ENCODE measurements at regions not wholly inside any gene's neighbourhood (a gene's known extent, or its start where the extent isn't known, plus 50 kb on each side); places are given as distances from the start of the nearest gene placed in this dataset.

DNA sequence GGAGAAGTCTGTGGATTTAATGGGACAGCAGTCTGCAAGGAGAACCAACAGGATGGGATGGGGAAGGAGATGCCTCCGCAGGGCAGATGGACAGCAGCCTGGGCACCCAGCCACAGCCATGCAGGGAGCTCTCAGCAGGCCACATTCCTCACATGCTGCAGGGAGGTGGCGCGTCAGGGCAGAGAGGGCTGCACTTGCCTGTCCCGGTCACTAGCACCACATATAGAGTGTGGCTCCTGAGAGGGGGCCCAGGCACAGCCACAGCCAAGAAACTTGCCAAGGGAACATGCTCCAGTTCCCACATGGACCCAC is 86.8 kb upstream of the ZMIZ1 start:
- no TSS peak for BruUV-seq (replicated peaks)
- Histone ChIP-seq H3K4me3 (ENCODE audit: low read depth, low read length, poor library complexity, severe bottlenecking) (no peak overlapping the region), H4K20me1 (ENCODE audit: insufficient read depth, low read length) (no peaks in the 10 kb centered on the region), H3K79me2 (ENCODE audit: insufficient read depth, low read depth, low read length) (no peaks in the 10 kb centered on the region), H3K4me2 (ENCODE audit: low read length) (no peak overlapping the region), H3K9me3 (ENCODE audit: low read length) (no peaks in the 10 kb centered on the region), H3K9me2 (ENCODE audit: insufficient read depth, low read length) (no peaks in the 10 kb centered on the region), H3K36me3 (ENCODE audit: insufficient read depth, low read length) (no peaks in the 10 kb centered on the region), H3K27ac (ENCODE audit: low read depth, low read length, poor library complexity, severe bottlenecking) (no peak overlapping the region), H3K4me1 (ENCODE audit: insufficient read depth, low read length, poor library complexity, severe bottlenecking) (peaks cover 4% of the 10 kb centered on the region), H2AFZ (ENCODE audit: low read length) (no peak overlapping the region)
- TF ChIP-seq, protein P1, sequence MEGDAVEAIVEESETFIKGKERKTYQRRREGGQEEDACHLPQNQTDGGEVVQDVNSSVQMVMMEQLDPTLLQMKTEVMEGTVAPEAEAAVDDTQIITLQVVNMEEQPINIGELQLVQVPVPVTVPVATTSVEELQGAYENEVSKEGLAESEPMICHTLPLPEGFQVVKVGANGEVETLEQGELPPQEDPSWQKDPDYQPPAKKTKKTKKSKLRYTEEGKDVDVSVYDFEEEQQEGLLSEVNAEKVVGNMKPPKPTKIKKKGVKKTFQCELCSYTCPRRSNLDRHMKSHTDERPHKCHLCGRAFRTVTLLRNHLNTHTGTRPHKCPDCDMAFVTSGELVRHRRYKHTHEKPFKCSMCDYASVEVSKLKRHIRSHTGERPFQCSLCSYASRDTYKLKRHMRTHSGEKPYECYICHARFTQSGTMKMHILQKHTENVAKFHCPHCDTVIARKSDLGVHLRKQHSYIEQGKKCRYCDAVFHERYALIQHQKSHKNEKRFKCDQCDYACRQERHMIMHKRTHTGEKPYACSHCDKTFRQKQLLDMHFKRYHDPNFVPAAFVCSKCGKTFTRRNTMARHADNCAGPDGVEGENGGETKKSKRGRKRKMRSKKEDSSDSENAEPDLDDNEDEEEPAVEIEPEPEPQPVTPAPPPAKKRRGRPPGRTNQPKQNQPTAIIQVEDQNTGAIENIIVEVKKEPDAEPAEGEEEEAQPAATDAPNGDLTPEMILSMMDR (conservative IDR thresholded peaks at IDR 0.05; ENCODE audit: low read length) = no peak
- TF ChIP-seq EZH2phosphoT487 (IDR thresholded peaks at IDR 0.05; ENCODE audit: borderline replicate concordance, low read depth, low read length) = no peak
- ChIA-PET POLR2A (interaction anchor here (1.6 kb wide), 1 partner anchor 40 kb away, joined by 3 read pairs; no protein-coding TSS in a partner anchor), CTCF (ENCODE audit: unreplicated experiment) (no interaction called here)
- intact Hi-C loops (cut with micrococcal nuclease; ENCODE audit: unreplicated experiment) = no loop called here
- no peak for DNase-seq (ENCODE audit: low spot score)

DNA sequence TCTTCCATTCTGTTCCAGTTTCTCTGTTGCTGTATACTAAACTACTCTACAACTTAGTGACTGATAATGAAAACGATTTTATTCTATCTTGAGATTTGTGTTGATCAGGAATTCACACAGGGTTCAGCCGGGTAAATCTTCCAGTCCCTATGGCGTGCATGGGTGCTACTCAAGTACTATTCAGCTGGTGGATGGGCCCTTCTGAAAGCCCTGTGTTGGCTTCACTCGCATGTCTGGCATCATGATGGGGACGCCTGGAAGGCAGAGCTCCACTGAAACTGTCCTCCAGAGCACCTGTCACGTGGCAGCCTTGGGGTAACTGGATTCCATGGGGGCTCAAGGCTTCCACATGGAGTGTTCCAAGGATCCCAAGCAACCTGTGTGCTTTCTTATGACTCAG is 86.0 kb upstream of the ZMIZ1 start:
- Histone ChIP-seq H3K4me3 (ENCODE audit: low read depth, low read length, poor library complexity, severe bottlenecking) (no peak overlapping the region), H3K27ac (ENCODE audit: low read depth, low read length, poor library complexity, severe bottlenecking) (no peak overlapping the region), H3K9me3 (ENCODE audit: low read length) (no peaks in the 10 kb centered on the region), H2AFZ (ENCODE audit: low read length) (no peak overlapping the region), H4K20me1 (ENCODE audit: insufficient read depth, low read length) (no peaks in the 10 kb centered on the region), H3K4me2 (ENCODE audit: low read length) (no peak overlapping the region), H3K36me3 (ENCODE audit: insufficient read depth, low read length) (no peaks in the 10 kb centered on the region), H3K79me2 (ENCODE audit: insufficient read depth, low read depth, low read length) (no peaks in the 10 kb centered on the region), H3K4me1 (ENCODE audit: insufficient read depth, low read length, poor library complexity, severe bottlenecking) (peaks cover 4% of the 10 kb centered on the region), H3K9me2 (ENCODE audit: insufficient read depth, low read length) (no peaks in the 10 kb centered on the region)
- no peak for DNase-seq (ENCODE audit: low spot score)
- intact Hi-C loops (cut with micrococcal nuclease; ENCODE audit: unreplicated experiment) = no loop called here
- CTCF ChIA-PET (ENCODE audit: unreplicated experiment) = no interaction called here
- POLR2A ChIA-PET = interaction anchor here (0.5 to 1.6 kb wide), 2 partner anchors 40 to 953 kb away, joined by 3 to 5 read pairs; no protein-coding TSS in a partner anchor
- TF ChIP-seq, protein P1 (conservative IDR thresholded peaks at IDR 0.05; ENCODE audit: low read length) = no peak
- TF ChIP-seq EZH2phosphoT487 (IDR thresholded peaks at IDR 0.05; ENCODE audit: borderline replicate concordance, low read depth, low read length) = no peak
- BruUV-seq (replicated peaks) = no TSS peak

DNA sequence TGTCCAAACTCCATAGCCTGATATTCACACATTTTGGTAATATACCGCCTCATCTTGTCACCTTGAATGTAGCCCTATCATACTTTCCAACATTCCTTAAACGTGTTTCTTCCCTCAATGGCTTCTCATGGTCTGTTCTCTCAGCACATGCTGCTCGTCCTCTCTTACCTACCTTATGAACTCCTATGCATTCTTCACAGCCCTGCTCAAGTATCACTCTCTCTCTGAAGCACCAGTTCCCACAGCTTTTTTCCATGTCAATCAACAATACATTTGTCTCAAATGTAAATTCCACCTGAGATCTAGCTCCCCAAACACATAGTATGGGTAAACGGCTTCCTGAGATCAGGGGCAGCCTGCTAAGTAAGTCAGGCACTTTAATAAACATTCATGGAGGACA is 85.2 kb upstream of the ZMIZ1 start:
- no peak overlapping the region for H2AFZ ChIP-seq (ENCODE audit: low read length)
- ChIA-PET CTCF (ENCODE audit: unreplicated experiment) (interaction anchor here (0.7 kb wide), 1 partner anchor 9 kb away, joined by 3 read pairs; no protein-coding TSS in a partner anchor), POLR2A (interaction anchor here (0.7 kb wide), 1 partner anchor 114 kb away, joined by 3 read pairs; no protein-coding TSS in a partner anchor)
- peaks cover 4% of the 10 kb centered on the region for H3K4me1 ChIP-seq (ENCODE audit: insufficient read depth, low read length, poor library complexity, severe bottlenecking)
- intact Hi-C loops (cut with micrococcal nuclease; ENCODE audit: unreplicated experiment) = no loop called here
- H3K27ac ChIP-seq (ENCODE audit: low read depth, low read length, poor library complexity, severe bottlenecking) = no peak overlapping the region
- H3K9me3 ChIP-seq (ENCODE audit: low read length) = no peaks in the 10 kb centered on the region
- no TSS peak for BruUV-seq (replicated peaks)
- H3K9me2 ChIP-seq (ENCODE audit: insufficient read depth, low read length) = no peaks in the 10 kb centered on the region
- no peaks in the 10 kb centered on the region for H3K79me2 ChIP-seq (ENCODE audit: insufficient read depth, low read depth, low read length)
- no peak for DNase-seq (ENCODE audit: low spot score)
- no peak for TF ChIP-seq EZH2phosphoT487 (IDR thresholded peaks at IDR 0.05; ENCODE audit: borderline replicate concordance, low read depth, low read length)
- TF ChIP-seq, protein P1 (conservative IDR thresholded peaks at IDR 0.05; ENCODE audit: low read length) = no peak
- H3K4me3 ChIP-seq (ENCODE audit: low read depth, low read length, poor library complexity, severe bottlenecking) = no peak overlapping the region
- no peaks in the 10 kb centered on the region for H3K36me3 ChIP-seq (ENCODE audit: insufficient read depth, low read length)
- no peaks in the 10 kb centered on the region for H4K20me1 ChIP-seq (ENCODE audit: insufficient read depth, low read length)
- no peak overlapping the region for H3K4me2 ChIP-seq (ENCODE audit: low read length)

All from OCI-LY7 (cell line).